Progenitor cell of endocrine pancreas (in vitro differentiated cells): ENCODE measurements at regions not wholly inside any gene's neighbourhood (a gene's known extent, or its start where the extent isn't known, plus 50 kb on each side); places are given as distances from the start of the nearest gene placed in this dataset.

Experiments used
- DNase-seq: peaks from one replicate; pipeline ENCODE4 v3.0.0; 2021; ENCODE audit warnings: low spot score; ENCODE audit not compliant: unreplicated experiment
- H3K27ac Mint-ChIP-seq: 2 replicates; pipeline ENCODE4 v1.8.0; 2021; ENCODE audit warnings: mild to moderate bottlenecking, moderate library complexity, mixed read lengths
- H3K27me3 Mint-ChIP-seq: 2 replicates; pipeline ENCODE4 v1.8.0; 2021; ENCODE audit warnings: mixed read lengths
- H3K36me3 Mint-ChIP-seq: 2 replicates; pipeline ENCODE4 v1.8.0; 2022; ENCODE audit warnings: mixed read lengths; ENCODE audit not compliant: insufficient read depth
- H3K4me1 Mint-ChIP-seq: 2 replicates; pipeline ENCODE4 v1.8.0; 2021; ENCODE audit warnings: low read depth, mixed read lengths
- H3K4me3 Mint-ChIP-seq: 2 replicates; pipeline ENCODE4 v1.8.0; 2021; ENCODE audit warnings: low read depth, mild to moderate bottlenecking, moderate library complexity, mixed read lengths
- H3K9me3 Mint-ChIP-seq: 2 replicates; pipeline ENCODE4 v1.8.0; 2021; ENCODE audit warnings: low read depth, mixed read lengths
- TF ChIP-seq, protein P1 (sequence below): fragments of 200-600 bp; sonication (generic); IDR thresholded peaks from one replicate; pipeline ENCODE4 v1.5.0; 2021; ENCODE audit warnings: antibody characterized with exemption, mild to moderate bottlenecking; ENCODE audit not compliant: unreplicated experiment

DNA sequence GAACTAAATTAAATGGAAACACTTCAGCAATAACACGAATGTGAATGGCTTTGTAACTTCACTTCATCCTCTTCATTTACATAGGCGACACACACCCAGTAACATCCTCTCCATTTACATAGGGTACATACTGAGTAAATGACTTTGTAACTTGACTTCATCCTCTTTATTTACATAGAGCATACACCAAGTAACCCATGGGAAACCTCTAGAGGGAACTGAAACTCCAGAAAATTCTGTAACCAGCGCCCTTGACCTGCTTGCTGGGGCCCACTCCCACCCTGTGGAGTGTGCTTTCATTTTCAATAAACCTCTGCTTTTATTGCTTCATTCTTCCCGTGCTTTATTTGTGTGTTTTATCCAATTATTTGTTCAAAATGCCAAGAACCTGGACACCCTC lies 81.6 kb upstream of the OPRM1 start:
- no peak overlapping the region for H3K4me3 Mint-ChIP-seq
- H3K4me1 Mint-ChIP-seq, result peaks cover 12% of the 10 kb centered on the region
- peaks cover 14% of the 10 kb centered on the region for H3K9me3 Mint-ChIP-seq
- H3K27me3 Mint-ChIP-seq, result no peaks in the 10 kb centered on the region
- H3K36me3 Mint-ChIP-seq, result no peaks in the 10 kb centered on the region
- TF ChIP-seq, protein P1, sequence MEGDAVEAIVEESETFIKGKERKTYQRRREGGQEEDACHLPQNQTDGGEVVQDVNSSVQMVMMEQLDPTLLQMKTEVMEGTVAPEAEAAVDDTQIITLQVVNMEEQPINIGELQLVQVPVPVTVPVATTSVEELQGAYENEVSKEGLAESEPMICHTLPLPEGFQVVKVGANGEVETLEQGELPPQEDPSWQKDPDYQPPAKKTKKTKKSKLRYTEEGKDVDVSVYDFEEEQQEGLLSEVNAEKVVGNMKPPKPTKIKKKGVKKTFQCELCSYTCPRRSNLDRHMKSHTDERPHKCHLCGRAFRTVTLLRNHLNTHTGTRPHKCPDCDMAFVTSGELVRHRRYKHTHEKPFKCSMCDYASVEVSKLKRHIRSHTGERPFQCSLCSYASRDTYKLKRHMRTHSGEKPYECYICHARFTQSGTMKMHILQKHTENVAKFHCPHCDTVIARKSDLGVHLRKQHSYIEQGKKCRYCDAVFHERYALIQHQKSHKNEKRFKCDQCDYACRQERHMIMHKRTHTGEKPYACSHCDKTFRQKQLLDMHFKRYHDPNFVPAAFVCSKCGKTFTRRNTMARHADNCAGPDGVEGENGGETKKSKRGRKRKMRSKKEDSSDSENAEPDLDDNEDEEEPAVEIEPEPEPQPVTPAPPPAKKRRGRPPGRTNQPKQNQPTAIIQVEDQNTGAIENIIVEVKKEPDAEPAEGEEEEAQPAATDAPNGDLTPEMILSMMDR, result no peak
- H3K27ac Mint-ChIP-seq, result no peak overlapping the region
- no peak for DNase-seq

DNA sequence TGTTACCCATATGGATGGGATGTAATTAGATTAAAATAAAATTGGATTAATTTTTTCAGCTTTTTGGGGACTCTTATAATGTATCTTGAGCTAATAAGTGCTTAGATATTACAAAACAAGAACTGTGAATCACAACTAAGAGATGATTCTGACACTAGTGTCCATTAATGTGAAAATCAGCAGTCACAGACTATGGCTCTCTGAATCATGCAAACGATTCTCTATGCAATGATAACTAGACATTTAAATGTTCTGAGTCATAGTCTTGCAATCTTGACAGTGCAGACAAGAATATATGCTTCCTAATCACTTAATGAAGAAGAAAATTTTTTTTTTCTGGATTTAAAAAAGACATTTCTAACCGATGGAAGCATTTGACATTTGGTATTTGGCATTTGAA lies 82.2 kb upstream of the OPRM1 start:
- Mint-ChIP-seq H3K36me3 (no peaks in the 10 kb centered on the region), H3K4me3 (no peak overlapping the region), H3K27me3 (no peaks in the 10 kb centered on the region), H3K27ac (no peak overlapping the region), H3K9me3 (peaks cover 14% of the 10 kb centered on the region), H3K4me1 (peaks cover 12% of the 10 kb centered on the region)
- DNase-seq, result no peak
- TF ChIP-seq, protein P1, result no peak

DNA sequence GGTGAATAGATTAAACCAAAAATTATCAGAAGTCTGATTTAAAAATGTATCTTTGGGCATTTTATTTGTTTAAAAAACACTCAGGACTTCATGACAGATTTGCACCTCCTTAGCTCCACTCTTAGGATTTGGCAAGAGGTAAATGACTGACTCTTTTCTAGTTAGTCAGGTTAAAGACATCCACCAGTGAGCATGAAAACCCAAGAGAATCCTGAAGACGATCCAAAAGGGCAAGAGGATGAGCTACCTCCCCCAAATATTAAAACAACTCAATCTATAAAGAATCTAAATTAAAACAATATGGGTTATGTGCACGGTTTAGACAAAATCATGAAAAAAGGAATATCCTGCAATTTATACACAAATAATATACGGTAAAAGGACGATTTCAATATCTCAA lies 89.4 kb upstream of the OPRM1 start:
- H3K27ac Mint-ChIP-seq, result no peak overlapping the region

DNA sequence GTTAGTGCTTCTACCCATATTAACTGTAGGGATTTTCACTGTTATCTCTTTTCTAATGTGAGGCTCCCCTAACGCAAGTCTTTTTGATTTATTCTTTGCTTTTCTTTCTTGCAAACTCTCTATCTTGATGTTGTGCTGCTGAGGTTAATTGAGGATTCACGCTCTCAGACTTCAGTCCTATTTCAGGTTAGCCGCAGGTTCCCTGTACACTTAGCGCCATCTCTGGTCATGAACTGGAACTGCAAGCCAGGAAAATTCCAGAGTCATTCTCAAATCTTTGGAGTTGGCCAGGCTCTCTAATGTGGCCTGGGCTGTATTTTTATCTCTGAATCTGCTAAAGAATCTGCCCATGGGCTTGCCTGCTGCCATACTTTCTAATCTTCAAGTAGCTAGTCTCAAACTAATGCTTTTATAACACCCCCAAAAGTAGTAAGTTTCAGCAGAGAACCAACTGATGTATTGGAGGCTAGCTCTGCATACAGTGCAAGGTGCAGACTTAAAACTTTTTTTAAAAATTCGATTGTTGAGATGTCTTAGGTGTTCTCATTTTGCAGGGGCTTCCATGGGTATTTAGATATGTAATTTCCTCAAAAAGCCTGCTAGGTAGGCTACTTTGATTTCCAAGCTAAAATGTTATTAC lies 91.1 kb upstream of the OPRM1 start:
- no peak overlapping the region for H3K4me3 Mint-ChIP-seq
- H3K27ac Mint-ChIP-seq, result no peak overlapping the region
- H3K4me1 Mint-ChIP-seq, result peaks cover 15% of the 10 kb centered on the region
- TF ChIP-seq, protein P1, result peak; percentile 96
- H3K9me3 Mint-ChIP-seq, result peaks cover 3% of the 10 kb centered on the region
- H3K36me3 Mint-ChIP-seq, result peaks cover 3% of the 10 kb centered on the region
- DNase-seq, result peak; percentile 9
- no peaks in the 10 kb centered on the region for H3K27me3 Mint-ChIP-seq

More for the DNA sequence above, 89.4 kb upstream of the OPRM1 start:
- H3K4me1 Mint-ChIP-seq, result peaks cover 5% of the 10 kb centered on the region
- TF ChIP-seq, protein P1, result no peak
- no peaks in the 10 kb centered on the region for H3K27me3 Mint-ChIP-seq
- no peak for DNase-seq
- no peaks in the 10 kb centered on the region for H3K36me3 Mint-ChIP-seq
- H3K4me3 Mint-ChIP-seq, result no peak overlapping the region
- H3K9me3 Mint-ChIP-seq, result peaks cover 3% of the 10 kb centered on the region

DNA sequence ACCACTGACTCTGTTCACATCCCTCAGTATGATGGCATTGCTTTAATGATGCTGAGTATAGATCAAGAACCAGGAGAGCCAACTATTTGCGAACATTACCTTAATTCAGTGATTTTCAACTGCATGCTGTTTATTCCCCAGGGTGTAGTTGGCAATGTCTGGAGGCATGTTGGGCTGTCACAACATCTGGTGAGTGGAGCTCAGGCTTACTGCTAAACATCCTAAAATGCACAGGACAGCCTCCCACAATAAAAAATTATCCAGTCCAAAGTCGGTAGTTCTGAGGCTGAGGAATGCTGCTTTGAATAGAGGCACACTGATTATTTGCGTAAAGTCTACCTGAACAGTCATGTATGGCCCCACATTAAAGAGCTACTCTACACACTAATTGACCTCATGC lies 94.8 kb upstream of the OPRM1 start:
- Mint-ChIP-seq H3K4me1 (peaks cover 21% of the 10 kb centered on the region), H3K4me3 (no peak overlapping the region), H3K9me3 (peaks cover 6% of the 10 kb centered on the region), H3K27ac (no peak overlapping the region), H3K27me3 (no peaks in the 10 kb centered on the region), H3K36me3 (peaks cover 3% of the 10 kb centered on the region)
- TF ChIP-seq, protein P1, result no peak
- DNase-seq, result no peak
